ENCODE measurements at regions not wholly inside any gene's neighbourhood (a gene's known extent, or its start where the extent isn't known, plus 50 kb on each side); places are given as distances from the start of the nearest gene placed in this dataset.
"Not testable (repeated sequence)": the region's sequence is repeated elsewhere in the genome, so short reads cannot be mapped to it uniquely, and the experiment has no call there.

DNA sequence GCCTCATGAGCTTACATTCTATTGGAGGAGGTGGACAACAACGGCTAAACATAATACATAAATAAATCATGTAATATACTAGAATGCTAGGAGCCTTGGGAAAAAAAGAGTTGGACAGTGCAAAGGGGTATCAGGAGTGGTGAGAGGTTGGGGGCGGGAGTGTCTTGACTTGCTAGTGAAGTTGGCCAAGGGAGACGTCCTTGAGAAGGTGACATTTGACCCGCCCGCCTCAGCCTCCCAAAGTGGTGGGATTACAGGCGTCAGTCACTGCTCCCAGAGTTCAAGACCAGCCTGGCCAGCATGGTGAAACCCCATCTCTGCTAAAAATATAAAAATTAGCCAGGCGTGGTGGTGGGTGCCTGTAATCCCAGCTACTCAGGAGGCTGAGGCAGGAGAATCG lies 172.2 kb upstream of the WSCD1 start:
- TF ChIP-seq STAT1 (IDR thresholded peaks at IDR 0.05; ENCODE audit: unreplicated experiment); EZH2 (IDR thresholded peaks at IDR 0.05; ENCODE audit: low read depth, unreplicated experiment); POLR2AphosphoS5 (IDR thresholded peaks at IDR 0.05; ENCODE audit: low read depth): not testable (repeated sequence)
